Epithelial cell of esophagus (primary cell): ENCODE measurements at regions not wholly inside any gene's neighbourhood (a gene's known extent, or its start where the extent isn't known, plus 50 kb on each side); places are given as distances from the start of the nearest gene placed in this dataset.

ENCODE experiments used
- DNase-seq: peaks from one replicate; pipeline ENCODE4 v3.0.0; 2010; ENCODE audit warnings: low read depth
- H3K4me3 ChIP-seq: 2 replicates; pipeline ENCODE4 v1.5.1; 2011; ENCODE audit warnings: mild to moderate bottlenecking, low read length, control low read depth
- TF ChIP-seq, protein P1 (sequence below): IDR thresholded peaks from 2 replicates; pipeline ENCODE4 v1.5.1; 2011; ENCODE audit warnings: low read depth, mild to moderate bottlenecking, low read length, control low read depth, inconsistent platforms; ENCODE audit not compliant: insufficient read depth; ENCODE audit errors: missing control alignments

DNA sequence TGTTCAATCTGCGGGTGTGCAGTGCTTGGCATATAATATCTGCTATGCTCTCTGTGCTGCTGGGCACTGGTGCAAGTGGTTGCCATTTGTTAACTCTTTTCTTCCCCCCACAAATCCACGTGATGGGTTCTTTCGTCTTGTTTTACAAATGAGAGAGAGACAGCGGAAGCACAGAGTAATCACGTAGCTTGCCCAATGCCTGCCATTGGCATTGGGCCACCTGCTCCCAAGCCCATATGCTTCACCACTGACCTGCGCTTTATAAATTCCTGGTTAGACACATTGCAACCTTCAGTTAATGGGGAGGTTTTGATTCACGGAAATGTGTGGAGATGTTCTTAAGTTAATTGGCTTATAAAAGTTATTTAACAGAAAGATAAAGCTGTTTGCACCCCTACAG, 194.8 kb upstream of the ADAMTS16 start:
- TF ChIP-seq, protein P1, sequence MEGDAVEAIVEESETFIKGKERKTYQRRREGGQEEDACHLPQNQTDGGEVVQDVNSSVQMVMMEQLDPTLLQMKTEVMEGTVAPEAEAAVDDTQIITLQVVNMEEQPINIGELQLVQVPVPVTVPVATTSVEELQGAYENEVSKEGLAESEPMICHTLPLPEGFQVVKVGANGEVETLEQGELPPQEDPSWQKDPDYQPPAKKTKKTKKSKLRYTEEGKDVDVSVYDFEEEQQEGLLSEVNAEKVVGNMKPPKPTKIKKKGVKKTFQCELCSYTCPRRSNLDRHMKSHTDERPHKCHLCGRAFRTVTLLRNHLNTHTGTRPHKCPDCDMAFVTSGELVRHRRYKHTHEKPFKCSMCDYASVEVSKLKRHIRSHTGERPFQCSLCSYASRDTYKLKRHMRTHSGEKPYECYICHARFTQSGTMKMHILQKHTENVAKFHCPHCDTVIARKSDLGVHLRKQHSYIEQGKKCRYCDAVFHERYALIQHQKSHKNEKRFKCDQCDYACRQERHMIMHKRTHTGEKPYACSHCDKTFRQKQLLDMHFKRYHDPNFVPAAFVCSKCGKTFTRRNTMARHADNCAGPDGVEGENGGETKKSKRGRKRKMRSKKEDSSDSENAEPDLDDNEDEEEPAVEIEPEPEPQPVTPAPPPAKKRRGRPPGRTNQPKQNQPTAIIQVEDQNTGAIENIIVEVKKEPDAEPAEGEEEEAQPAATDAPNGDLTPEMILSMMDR, result no peak

GRCh38 chr5:4947106-4947505, 193.0 kb upstream of the ADAMTS16 start:
- DNase-seq, result no peak
- H3K4me3 ChIP-seq, result no peak overlapping the region
- TF ChIP-seq, protein P1, result no peak

More for the DNA sequence above, 194.8 kb upstream of the ADAMTS16 start:
- no peak overlapping the region for H3K4me3 ChIP-seq
- DNase-seq, result no peak

GRCh38 chr5:4947893-4948536, 192.1 kb upstream of the ADAMTS16 start:
- no peak for DNase-seq
- TF ChIP-seq, protein P1, result no peak
- no peak overlapping the region for H3K4me3 ChIP-seq

- no peak for DNase-seq
- H3K4me3 ChIP-seq, result no peak overlapping the region
- TF ChIP-seq, protein P1, result no peak
Observed at GRCh38 chr5:4949108-4949507, 191.0 kb upstream of the ADAMTS16 start.

DNA sequence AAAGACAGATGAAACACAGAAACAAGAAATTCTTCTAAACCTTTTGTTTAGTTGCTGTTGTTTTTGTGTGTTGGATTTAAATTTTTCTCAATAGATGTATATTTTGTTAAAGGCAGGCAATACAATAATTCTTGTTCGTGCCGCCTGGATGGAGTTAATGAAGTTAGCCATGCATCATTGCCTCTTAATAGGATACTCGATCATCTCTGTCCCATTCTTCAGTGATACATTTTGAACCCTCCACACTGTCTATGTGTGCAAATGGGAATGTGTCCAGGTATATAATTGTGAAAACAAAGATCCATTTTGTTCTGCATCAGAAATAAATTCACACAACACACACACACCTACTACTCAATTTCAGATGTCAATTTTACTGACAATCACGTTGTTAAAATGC, 186.6 kb upstream of the ADAMTS16 start:
- H3K4me3 ChIP-seq, result no peak overlapping the region
- TF ChIP-seq, protein P1, result no peak
- DNase-seq, result no peak

DNA sequence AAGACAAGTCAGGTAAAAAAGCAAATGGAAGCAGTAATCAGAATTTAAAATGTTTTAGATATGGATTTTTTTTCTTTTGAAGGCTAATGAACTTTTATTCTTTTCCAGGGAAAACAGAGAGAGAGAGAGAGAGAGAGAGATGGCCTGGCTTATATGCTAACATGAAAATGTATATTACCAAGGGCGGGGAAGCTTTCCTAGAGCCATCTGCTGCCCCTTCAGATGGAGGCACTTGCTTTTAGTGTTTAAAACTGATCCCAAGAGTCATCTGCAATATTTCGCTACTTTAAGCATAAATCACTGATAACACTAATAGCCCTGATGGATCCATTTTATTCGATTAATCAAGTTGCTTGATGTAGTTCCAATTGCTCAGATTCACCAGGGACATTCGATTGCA, 186.1 kb upstream of the ADAMTS16 start:
- no peak for DNase-seq
- TF ChIP-seq, protein P1, result no peak
- H3K4me3 ChIP-seq, result no peak overlapping the region

GRCh38 chr5:4963265-4963664, 176.9 kb upstream of the ADAMTS16 start:
- DNase-seq, result no peak
- H3K4me3 ChIP-seq, result no peak overlapping the region
- TF ChIP-seq, protein P1, result no peak
